HG03342 (cell line): ENCODE measurements at regions not wholly inside any gene's neighbourhood (a gene's known extent, or its start where the extent isn't known, plus 50 kb on each side); places are given as distances from the start of the nearest gene placed in this dataset.
"Not testable (repeated sequence)": the region's sequence is repeated elsewhere in the genome, so short reads cannot be mapped to it uniquely, and the experiment has no call there.

Experiments used
- ATAC-seq: cut with Tn5 transposase; IDR thresholded peaks from one replicate; pipeline ENCODE4 v1.9.1; 2021; ENCODE audit warnings: mild to moderate bottlenecking, moderate library complexity; ENCODE audit not compliant: unreplicated experiment

DNA sequence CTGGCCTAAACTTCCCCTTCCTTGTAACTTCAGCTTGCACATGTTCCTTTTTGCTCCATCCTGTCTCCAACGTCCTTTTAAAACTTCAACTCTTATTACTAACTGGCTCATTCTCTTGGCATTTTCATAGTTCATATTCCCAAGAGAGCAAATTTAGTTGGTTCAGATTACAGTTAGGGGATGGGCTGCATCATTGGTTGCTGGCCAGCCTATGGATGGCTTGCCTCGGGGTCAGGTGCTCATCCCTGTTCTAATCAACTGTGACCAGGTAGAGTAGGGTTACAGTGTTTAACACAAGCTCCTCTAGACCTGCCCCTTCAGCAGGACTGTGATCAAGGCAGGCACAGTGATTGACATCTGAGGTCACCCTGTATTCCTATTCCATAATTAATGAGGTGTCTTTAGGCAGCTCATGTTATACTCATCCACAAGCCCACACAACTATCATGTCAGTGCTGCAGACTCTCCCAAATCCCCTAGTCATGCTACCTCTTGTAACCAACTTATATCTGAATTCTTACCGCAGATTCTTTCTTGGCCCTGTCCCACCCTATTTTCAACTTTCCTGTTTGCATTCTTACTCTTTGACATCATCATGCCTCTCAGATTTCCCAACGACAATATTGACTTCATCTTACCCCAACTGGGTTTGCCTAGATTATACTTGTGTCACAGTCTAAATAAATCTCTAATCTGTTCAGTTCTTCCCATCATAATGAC is 293.3 kb downstream of the MTX2 start:
- ATAC-seq, result no peak

DNA sequence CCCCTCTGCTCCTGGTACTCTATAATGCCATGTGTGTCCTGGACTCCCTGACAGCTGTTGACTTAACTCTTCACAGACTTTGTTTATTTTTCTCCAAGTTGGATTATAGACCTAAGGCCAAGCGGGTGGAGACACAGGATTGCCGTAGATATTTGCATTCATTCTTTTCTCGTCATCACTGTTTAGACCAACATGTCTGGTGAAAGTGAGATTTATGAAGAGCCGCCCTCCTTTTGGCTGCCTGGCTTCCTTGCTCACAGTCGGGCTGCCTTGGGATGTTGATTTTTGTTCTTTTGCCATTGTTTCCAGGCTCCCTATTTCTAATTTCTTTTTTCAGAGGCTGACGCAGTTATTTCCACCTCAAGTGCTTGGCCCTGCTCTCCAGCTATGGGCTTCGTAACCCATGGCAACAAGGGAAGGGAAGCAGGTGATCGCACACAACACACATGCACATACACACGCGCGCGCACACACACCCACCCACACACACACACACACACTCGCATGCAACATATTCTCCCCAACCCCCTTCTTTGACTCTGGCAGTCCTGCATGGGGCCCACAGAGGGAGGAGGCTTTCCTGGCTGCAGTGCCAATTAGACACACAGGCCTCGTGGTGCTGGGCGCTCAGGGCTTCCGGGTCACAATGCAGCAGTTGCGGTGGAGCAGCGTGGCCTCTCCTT is 296.5 kb downstream of the MTX2 start:
- ATAC-seq, result no peak

DNA sequence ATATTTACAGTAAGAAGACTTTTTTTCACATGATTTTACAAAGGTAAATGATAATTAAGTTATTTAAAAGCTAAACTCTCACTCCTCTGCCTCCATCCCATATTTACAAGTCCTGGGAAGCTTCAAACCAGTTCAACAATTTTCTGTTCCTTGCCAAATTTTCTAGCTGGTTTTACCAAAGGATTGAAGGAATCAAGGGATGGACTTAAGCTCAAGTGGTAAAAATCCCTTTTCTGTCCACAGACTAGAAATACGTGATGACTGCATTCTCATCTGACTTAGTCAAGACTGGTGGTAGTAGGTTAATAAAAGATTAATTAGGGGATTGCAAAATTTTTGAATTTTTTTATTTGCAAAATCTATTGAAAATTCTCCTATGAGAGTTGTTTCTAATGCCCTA is 297.3 kb downstream of the MTX2 start:
- no peak for ATAC-seq

DNA sequence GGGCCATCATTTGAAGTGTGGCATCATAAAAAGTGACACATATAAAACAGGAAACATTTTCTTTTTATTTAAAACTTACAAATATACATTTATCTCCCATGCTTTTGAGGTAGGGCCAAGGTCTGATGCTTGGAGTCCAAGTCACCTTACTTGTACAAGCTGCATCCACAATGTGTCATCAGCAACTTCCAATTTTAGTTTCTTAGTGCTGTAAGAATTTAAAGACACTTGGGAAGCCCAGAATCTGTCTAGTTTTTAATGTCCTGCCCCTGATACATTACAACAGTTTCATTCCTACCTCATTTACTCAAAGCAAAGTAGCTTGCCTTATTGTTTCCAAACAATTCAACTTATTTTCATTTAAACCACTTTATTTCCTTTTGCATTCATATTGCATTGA is 297.7 kb downstream of the MTX2 start:
- ATAC-seq, result no peak

DNA sequence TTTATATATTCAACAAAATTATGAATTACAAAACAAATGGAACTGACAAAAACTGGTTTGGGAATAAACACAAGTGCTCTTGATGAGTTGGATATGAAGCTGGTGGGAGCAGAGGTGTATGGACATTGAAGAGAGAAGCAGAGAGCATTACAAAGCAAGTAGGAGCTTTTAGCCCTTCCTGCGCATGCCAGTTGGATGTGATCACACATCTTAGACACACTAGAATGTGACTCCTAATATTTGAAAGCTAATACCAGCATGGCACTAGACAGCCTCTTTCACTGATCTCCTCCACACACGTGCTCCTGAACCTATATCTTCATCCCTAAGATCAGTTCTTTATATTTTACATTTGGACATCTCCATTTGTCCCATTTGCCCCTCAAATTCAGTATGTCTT is 298.1 kb downstream of the MTX2 start:
- no peak for ATAC-seq

DNA sequence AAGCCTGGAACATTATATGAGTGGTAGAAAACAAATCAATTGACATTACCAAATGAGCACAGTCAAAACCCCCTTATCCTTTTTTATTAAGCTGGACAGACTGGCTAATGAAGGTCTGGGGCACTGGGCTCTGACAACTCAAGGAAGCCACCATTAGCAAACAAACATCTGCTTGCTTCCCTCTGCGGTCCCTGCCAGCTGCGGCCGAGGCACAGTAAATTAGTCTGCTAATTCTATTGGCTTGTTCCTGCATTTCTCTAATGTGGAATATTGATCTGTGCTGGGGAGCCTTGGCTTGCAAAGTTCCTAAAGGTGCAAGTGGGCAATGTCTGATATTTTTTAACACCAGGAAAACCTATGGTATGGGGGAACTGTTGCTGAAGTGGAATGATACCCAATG is 300.3 kb downstream of the MTX2 start:
- ATAC-seq, result no peak

DNA sequence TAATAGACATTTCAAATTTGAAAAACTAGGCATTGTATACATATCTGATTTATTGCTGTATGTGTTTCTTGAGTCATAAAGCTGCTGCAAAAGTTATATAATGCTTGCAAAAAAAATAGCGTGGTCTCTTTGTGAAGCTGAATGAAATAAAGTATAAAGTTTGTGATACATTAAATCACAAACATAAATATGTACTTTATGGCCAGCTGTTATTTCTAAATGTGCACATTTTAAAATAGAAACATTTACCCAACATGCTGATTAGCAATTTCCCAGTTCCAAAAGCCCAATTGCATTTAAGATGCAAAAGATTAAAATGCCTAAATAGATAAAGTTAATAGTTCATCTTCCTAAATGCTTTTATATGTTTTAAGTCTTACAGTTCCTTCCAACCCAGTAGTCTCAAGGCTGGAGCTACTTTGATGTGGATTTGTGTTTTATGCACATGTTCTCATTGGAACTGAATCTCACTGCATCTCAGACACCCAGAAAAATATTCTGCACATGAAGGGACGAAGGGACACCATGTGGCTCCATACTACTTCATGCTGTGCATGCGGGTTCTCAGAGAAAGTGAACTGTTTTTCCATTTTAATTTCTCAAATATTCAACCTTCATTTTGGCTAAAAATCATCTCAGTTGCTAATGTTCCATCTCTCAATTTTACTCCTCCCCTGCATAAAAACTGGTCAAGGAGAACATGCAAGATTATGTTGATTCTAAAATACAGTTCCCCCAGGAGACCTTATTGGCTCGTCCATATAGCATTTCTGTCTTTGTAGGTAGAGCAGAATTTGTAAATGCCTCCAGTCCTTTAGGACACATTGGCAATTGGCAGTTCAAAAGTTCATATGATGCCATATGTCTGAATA is 304.6 kb downstream of the MTX2 start:
- ATAC-seq, result no peak

DNA sequence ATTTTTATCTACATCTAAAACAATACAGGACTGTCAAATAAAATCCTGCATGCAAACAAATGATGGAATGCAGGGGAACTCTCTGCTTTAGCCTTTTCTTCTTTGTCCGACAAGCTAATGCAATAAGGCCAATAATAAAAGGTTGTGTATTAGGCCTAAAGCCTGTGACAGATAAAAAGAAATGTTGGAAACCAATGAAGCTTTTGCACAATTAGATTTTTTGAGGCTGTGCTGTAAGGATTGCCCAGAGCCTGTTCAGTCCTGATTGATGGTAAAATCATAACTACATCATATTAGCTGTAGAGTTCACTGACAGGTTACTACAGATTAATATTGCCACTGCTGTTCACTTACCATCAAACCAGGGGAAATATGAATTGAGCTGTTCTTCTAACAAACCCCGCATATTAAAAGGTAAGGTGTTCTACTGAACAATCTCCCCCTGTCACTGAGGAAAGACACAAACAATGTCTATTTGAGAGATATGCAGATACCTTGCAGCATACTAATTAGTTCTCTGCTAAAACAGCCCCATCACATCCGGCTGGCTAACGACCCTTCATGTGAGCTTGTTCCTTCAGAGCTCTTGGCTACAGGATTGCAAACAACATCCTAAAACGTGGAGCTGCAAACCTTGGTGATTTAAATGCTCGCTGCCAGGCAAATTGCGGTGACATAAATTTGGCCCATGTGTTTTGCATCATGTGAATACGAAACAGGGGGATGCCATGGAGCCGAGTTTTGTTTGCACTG is 305.4 kb downstream of the MTX2 start:
- ATAC-seq, result no peak

DNA sequence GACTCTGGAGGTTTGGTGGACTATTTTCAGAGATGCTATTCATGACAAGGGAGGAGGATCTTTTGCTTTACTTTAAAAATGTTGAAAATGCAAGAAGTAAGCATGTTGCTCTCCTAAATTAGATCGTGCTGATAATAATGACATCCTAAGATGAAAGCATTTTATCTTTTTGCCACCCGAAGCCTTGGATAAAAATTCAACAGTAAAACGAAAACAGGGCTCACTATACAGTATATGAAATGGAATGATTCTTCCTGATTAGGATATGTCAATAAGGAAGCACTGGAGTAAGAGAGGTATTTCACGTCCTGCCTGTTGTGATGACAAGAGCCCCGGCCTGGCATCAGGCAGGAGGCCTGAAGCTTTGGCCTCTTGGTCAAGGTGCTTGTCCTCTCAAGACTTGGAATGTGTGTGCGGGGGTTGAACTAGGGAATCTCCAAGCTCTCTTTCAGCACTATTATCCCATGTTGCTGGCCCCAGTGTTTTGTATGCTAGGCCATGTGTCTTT is 306.0 kb downstream of the MTX2 start:
- ATAC-seq, result no peak

DNA sequence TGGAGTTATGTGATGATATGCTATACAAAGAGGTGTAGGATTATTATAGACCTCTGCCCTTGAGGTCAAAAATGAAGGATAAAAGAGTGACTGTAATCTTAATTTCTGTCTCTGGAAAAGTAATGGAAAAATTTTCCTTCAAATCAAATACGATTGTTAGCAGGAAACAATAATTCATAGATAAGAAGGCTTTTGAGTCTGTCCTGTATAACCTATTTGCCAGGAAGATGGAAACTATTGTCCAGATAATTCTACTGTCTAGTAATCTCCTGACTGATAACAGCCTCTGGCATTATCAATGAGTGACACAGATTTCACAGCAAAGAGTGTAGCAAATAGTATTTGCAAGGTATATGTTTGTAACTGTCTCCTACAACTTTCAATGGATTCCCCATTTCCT is 307.8 kb downstream of the MTX2 start:
- ATAC-seq, result no peak

DNA sequence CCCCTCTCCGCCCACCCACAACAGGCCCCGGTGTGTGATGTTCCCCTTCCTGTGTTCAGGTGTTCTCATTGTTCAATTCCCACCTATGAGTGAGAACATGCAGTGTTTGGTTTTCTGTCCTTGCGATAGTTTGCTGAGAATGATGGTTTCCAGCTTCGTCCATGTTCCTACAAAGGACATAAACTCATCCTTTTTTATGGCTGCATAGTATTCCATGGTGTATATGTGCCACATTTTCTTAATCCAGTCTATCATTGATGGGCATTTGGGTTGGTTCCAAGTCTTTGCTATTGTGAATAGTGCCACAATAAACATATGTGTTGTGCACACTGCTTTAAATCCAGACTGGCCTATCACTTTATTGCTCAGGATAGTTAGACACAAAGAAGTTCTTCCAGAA is 309.1 kb downstream of the MTX2 start:
- not testable (repeated sequence) for ATAC-seq

DNA sequence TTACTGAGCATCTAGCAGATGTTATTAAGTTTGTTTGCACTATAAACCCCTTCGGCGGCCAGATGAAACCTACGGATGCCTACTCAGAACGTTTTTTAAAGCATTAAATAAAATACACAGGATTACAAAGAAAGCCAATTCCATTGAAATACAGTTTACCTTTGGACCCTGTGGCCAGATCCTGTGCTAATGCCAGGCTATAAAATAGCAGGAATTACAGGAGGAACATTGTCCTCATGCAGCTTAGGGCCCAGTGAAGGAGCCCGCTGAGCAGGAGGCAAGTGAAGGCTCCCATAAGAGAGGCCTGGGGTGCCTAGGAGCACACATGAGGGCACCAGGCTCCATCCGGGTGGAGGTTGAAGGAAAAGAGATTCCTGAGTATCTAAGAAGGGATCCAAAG is 310.4 kb downstream of the MTX2 start:
- ATAC-seq, result no peak

DNA sequence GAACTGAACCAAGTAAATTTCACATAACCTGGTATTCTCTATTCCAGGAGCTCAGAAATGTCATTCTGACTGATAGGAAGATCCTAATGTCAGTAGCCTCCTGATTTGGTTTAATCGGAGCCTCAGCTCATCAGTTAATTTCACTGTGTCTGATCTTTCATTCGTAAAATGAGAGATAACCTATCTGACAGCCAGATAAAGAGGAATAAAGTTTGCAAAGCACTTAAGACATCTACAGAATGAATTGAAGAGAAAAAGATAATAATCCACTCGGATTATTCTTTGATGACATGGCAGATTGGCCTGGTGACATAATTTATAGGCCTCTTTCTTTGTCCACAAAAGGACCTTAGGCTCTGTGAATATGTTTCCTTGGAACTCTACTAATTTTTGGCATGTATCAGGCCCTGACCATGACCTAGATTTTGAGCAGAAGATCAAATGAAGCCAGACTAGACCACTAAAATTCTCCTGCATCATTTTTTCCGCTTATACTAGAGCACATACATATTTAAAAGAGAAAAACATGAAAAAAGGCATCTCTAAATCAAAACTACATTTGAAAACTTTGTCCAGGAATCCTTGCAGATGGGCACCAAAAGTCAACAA is 312.4 kb downstream of the MTX2 start:
- no peak for ATAC-seq

DNA sequence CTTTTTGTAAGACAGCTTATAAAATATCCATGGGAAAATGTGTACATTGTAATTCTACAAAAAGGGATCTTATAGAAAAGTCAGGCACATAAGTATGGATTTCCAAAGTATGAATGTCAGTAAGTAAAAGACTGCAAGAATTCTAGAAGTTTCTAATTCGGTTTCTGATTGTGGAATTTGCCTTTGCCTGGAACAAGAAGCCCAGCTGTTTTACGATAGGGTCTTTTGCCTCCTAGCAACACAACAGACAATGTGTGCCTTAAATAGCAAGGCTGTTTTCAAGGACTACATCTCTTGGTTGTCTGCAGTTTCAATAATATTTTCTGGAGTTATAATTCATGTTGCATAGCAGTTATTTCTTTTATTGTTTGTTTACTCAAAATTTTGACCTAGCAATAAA is 312.9 kb downstream of the MTX2 start:
- no peak for ATAC-seq

DNA sequence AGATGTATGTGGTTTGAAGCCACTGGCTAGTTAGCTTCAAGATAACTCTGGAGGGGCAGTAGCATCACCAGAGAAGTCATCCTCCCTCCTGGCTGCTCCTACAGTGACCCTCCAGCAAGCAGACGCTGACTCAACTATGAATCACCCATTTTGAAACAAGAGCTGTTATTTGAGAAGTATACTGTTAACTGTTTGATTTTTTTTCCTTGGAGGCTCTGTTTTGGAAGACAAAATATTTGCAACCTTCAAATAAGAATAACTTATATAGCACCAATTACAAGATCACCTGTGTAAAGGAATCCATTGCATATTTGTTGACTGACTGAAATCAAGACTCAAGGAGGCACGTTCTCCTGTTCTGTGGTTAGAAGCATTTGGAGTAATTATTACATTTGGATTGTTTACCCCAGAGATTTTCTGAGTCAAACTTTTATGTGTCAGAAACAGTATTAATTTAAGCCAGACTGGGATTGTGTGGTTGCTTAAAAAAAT is 313.8 kb downstream of the MTX2 start:
- ATAC-seq, result no peak

DNA sequence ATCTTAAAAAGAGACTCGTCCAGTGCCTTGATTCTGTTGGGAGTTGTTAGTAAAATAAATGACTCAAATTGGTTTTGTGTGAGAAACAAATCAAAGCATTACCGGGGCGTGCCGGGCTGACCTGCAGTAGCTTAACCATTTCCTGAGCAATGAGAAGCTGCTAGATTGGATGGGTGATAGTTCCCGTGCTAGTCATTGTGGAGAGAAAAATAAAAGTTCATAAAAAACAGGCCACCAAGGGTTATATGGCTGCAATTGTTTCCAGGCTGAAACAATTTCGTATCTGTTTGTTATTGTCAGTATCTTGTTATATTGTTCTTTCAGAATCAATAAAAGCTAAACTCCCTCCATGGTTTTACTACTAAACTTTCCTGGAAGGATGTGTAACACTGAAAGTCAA is 314.4 kb downstream of the MTX2 start:
- ATAC-seq, result no peak

DNA sequence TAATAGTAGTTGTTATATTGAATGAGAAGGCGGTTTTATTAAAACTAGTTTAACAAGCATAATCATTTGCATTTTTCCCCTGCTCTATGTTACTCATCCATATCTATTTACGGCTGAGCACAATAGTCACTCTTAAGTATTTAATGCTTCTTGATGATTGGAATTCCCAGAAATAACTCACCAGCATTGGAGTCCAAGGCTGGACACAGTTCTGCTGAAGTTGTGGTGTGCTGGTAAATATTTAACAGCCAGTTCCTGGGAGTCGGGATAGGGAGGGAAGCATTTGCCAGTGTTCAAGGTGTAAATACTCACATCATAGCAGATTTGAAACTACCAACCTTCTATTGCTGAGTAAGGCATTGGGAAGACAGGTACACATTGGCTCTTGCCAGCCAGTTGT is 315.1 kb downstream of the MTX2 start:
- no peak for ATAC-seq

DNA sequence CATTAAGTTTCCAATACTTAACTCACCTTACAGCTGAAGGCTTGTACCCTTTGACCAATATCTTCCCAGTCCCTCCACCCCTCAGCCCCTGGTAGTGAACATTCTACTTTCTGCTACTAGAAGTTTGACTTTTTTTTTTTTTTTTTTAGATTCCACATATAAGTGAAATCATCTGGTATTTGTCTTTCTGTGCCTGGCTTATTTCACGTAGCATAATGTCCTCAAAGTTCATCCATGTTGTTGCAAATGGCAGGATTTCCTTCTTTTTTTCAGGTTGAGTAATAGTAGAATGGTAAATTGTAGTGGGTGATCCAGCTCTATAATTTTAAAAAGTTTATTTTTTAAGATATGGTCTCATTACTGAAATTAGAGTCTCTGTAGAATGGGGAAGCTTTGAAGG is 316.0 kb downstream of the MTX2 start:
- no peak for ATAC-seq

DNA sequence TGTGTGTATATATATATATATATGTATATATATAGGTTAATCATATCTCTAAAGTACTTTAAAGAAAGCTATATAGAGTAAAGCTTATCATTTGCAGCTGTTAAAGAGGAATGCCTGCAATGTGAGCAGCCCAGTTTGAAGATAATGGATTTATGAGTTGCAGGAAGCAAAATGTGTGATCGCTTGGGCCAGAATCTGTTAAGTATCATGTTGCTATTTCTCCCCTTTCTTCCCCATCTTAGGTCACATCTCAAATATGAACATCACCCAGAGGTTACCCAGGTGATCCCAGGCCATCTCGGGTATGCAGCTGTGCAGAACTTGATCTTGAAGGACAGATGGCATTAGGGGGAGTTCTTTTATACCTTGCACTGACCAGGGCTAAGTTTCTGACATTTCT is 316.5 kb downstream of the MTX2 start:
- ATAC-seq, result no peak

DNA sequence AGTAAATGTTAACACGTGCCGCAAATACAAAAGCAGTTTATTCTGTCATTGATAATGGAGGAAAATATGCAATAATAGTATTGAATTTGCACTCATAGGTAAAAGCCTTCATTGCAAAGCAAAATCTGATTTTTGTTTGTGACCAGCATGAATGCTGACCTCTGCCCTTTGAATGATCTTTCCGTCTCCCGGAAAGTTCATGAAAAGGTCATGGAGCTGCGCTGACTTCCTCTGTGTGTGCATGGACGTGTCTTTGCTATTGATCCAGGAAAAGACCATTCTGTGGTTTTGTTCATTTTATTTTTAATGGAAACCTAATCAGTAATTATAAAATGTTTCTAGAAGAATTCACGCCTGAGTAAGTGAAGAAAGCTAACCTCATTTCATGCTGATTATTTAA is 320.0 kb downstream of the MTX2 start:
- ATAC-seq, result no peak
